ENCODE measurements at regions not wholly inside any gene's neighbourhood (a gene's known extent, or its start where the extent isn't known, plus 50 kb on each side); places are given as distances from the start of the nearest gene placed in this dataset.
A peak's percentile ranks its signal among the peaks of the same experiment; 100 is the strongest.

- Histone ChIP-seq H3K79me2 (ENCODE audit: insufficient read depth) (no peaks in the 10 kb centered on the region), H3K4me3 (no peak overlapping the region), H3K36me3 (ENCODE audit: low read depth) (no peaks in the 10 kb centered on the region), H3K9me2 (ENCODE audit: insufficient read depth) (no peaks in the 10 kb centered on the region), H3K27me3 (replicated peaks; ENCODE audit: insufficient read depth) (no peaks in the 10 kb centered on the region), H3K4me2 (ENCODE audit: unreplicated experiment) (no peak overlapping the region), H3F3A (ENCODE audit: insufficient read depth) (no peaks in the 10 kb centered on the region), H3K9ac (no peak overlapping the region), H3K27ac (no peak overlapping the region), H3K9me3 (ENCODE audit: low read depth) (peaks cover 9% of the 10 kb centered on the region), H3K4me1 (ENCODE audit: insufficient read depth) (no peaks in the 10 kb centered on the region), H2AFZ (no peak overlapping the region), H4K20me1 (ENCODE audit: insufficient read depth) (no peaks in the 10 kb centered on the region)
- TF ChIP-seq EZH2phosphoT487 (IDR thresholded peaks at IDR 0.05; ENCODE audit: insufficient read depth, low read depth) (no peak), EZH2 (IDR thresholded peaks at IDR 0.05; ENCODE audit: insufficient read depth, poor library complexity, severe bottlenecking) (no peak)
- 30 to 37% methylated on average over 4 of the region's 4 CpGs for WGBS, 2 experiments (ENCODE audit: low coverage in 1 of 2, low lambda C conversion rate in 2 of 2, missing lambda C conversion rate in 2 of 2)
- no peak for DNase-seq
- in situ Hi-C loops (cut with MboI), result no loop called here
These were observed 81.6 kb upstream of the EZR start for GRCh38 chr6:158900663-158901312.

GRCh38 chr6:158897236-158897635 is 78.1 kb upstream of the EZR start:
- TF ChIP-seq EZH2phosphoT487 (IDR thresholded peaks at IDR 0.05; ENCODE audit: insufficient read depth, low read depth) (no peak), EZH2 (IDR thresholded peaks at IDR 0.05; ENCODE audit: insufficient read depth, poor library complexity, severe bottlenecking) (no peak)
- H3K36me3 ChIP-seq (ENCODE audit: low read depth), result no peaks in the 10 kb centered on the region
- WGBS, 2 experiments (ENCODE audit: low coverage in 1 of 2, low lambda C conversion rate in 2 of 2, missing lambda C conversion rate in 2 of 2), result 17 to 24% methylated on average over 4 of the region's 4 CpGs
- H3K27me3 ChIP-seq (replicated peaks; ENCODE audit: insufficient read depth), result no peaks in the 10 kb centered on the region
- no peaks in the 10 kb centered on the region for H3K9me3 ChIP-seq (ENCODE audit: low read depth)
- peak; percentile 9 for DNase-seq
- H2AFZ ChIP-seq, result peak overlapping the region; percentile 63
- no peak overlapping the region for H3K4me2 ChIP-seq (ENCODE audit: unreplicated experiment)
- H3K27ac ChIP-seq, result no peak overlapping the region
- H3F3A ChIP-seq (ENCODE audit: insufficient read depth), result peaks cover 4% of the 10 kb centered on the region; the same call in 1 of the 2 replicates
- no peaks in the 10 kb centered on the region for H4K20me1 ChIP-seq (ENCODE audit: insufficient read depth)
- H3K4me1 ChIP-seq (ENCODE audit: insufficient read depth), result peaks cover 11% of the 10 kb centered on the region
- H3K4me3 ChIP-seq, result no peak overlapping the region
- H3K9me2 ChIP-seq (ENCODE audit: insufficient read depth), result no peaks in the 10 kb centered on the region
- no peaks in the 10 kb centered on the region for H3K79me2 ChIP-seq (ENCODE audit: insufficient read depth)
- in situ Hi-C loops (cut with MboI), result no loop called here
- H3K9ac ChIP-seq, result no peak overlapping the region

GRCh38 chr6:158895661-158896060 is 76.5 kb upstream of the EZR start:
- H2AFZ ChIP-seq, result no peak overlapping the region
- H3K4me1 ChIP-seq (ENCODE audit: insufficient read depth), result peaks cover 11% of the 10 kb centered on the region
- no peaks in the 10 kb centered on the region for H4K20me1 ChIP-seq (ENCODE audit: insufficient read depth)
- H3K9me2 ChIP-seq (ENCODE audit: insufficient read depth), result no peaks in the 10 kb centered on the region
- DNase-seq, result no peak
- H3K9me3 ChIP-seq (ENCODE audit: low read depth), result no peaks in the 10 kb centered on the region
- no peaks in the 10 kb centered on the region for H3K27me3 ChIP-seq (replicated peaks; ENCODE audit: insufficient read depth)
- no peaks in the 10 kb centered on the region for H3K36me3 ChIP-seq (ENCODE audit: low read depth)
- no peak overlapping the region for H3K27ac ChIP-seq
- WGBS, 2 experiments (ENCODE audit: low coverage in 1 of 2, low lambda C conversion rate in 2 of 2, missing lambda C conversion rate in 2 of 2), result 87 to 95% methylated on average over 5 of the region's 5 CpGs
- in situ Hi-C loops (cut with MboI), result no loop called here
- no peak overlapping the region for H3K9ac ChIP-seq
- H3F3A ChIP-seq (ENCODE audit: insufficient read depth), result peaks cover 4% of the 10 kb centered on the region; the same call in 1 of the 2 replicates
- no peak overlapping the region for H3K4me3 ChIP-seq
- no peaks in the 10 kb centered on the region for H3K79me2 ChIP-seq (ENCODE audit: insufficient read depth)
- TF ChIP-seq EZH2phosphoT487 (IDR thresholded peaks at IDR 0.05; ENCODE audit: insufficient read depth, low read depth), result no peak
- TF ChIP-seq EZH2 (IDR thresholded peaks at IDR 0.05; ENCODE audit: insufficient read depth, poor library complexity, severe bottlenecking), result no peak
- no peak overlapping the region for H3K4me2 ChIP-seq (ENCODE audit: unreplicated experiment)

- 58 to 62% methylated on average over 4 of the region's 4 CpGs for WGBS, 2 experiments (ENCODE audit: low coverage in 1 of 2, low lambda C conversion rate in 2 of 2, missing lambda C conversion rate in 2 of 2)
- H4K20me1 ChIP-seq (ENCODE audit: insufficient read depth), result no peaks in the 10 kb centered on the region
- H3F3A ChIP-seq (ENCODE audit: insufficient read depth), result peaks cover 4% of the 10 kb centered on the region; the same call in 1 of the 2 replicates
- no peaks in the 10 kb centered on the region for H3K36me3 ChIP-seq (ENCODE audit: low read depth)
- no peak for TF ChIP-seq EZH2 (IDR thresholded peaks at IDR 0.05; ENCODE audit: insufficient read depth, poor library complexity, severe bottlenecking)
- no peak for TF ChIP-seq EZH2phosphoT487 (IDR thresholded peaks at IDR 0.05; ENCODE audit: insufficient read depth, low read depth)
- no peaks in the 10 kb centered on the region for H3K27me3 ChIP-seq (replicated peaks; ENCODE audit: insufficient read depth)
- peaks cover 11% of the 10 kb centered on the region for H3K4me1 ChIP-seq (ENCODE audit: insufficient read depth)
- no peaks in the 10 kb centered on the region for H3K9me2 ChIP-seq (ENCODE audit: insufficient read depth)
- peak; percentile 71 for DNase-seq
- in situ Hi-C loops (cut with MboI), result no loop called here
- peak overlapping the region; percentile 18; the same call in 1 of the 2 replicates for H2AFZ ChIP-seq
- no peak overlapping the region for H3K4me3 ChIP-seq
- no peak overlapping the region for H3K4me2 ChIP-seq (ENCODE audit: unreplicated experiment)
- no peaks in the 10 kb centered on the region for H3K9me3 ChIP-seq (ENCODE audit: low read depth)
- H3K79me2 ChIP-seq (ENCODE audit: insufficient read depth), result no peaks in the 10 kb centered on the region
- H3K27ac ChIP-seq, result no peak overlapping the region
- H3K9ac ChIP-seq, result no peak overlapping the region
These were observed 75.0 kb upstream of the EZR start for GRCh38 chr6:158894193-158894592.
